ENCODE measurements at regions not wholly inside any gene's neighbourhood (a gene's known extent, or its start where the extent isn't known, plus 50 kb on each side); places are given as distances from the start of the nearest gene placed in this dataset.

- no peak for TF ChIP-seq POLR2AphosphoS5 (IDR thresholded peaks at IDR 0.05; ENCODE audit: low read depth, low read length)
- no peak for TF ChIP-seq REST (IDR thresholded peaks at IDR 0.05; ENCODE audit: insufficient read depth in 1 of 2, low read depth in 2 of 2, low read length in 2 of 2)
- no peak for TF ChIP-seq TAF1 (IDR thresholded peaks at IDR 0.05; ENCODE audit: borderline replicate concordance, insufficient read depth, low read length)
- no peak for TF ChIP-seq FOXP2 (optimal IDR thresholded peaks at IDR 0.05; ENCODE audit: borderline replicate concordance, extremely low read depth, extremely low read length, insufficient read depth)
These were observed 1470.7 kb downstream of the NCAM2 start for GRCh38 chr21:22468893-22469292.

- TF ChIP-seq SIN3A (IDR thresholded peaks at IDR 0.05; ENCODE audit: borderline replicate concordance, insufficient read depth, low read length) (no peak), FOXP2 (optimal IDR thresholded peaks at IDR 0.05; ENCODE audit: borderline replicate concordance, extremely low read depth, extremely low read length, insufficient read depth) (no peak), REST (IDR thresholded peaks at IDR 0.05; ENCODE audit: insufficient read depth in 1 of 2, low read depth in 2 of 2, low read length in 2 of 2) (no peak), TAF1 (IDR thresholded peaks at IDR 0.05; ENCODE audit: borderline replicate concordance, insufficient read depth, low read length) (no peak), POLR2AphosphoS5 (IDR thresholded peaks at IDR 0.05; ENCODE audit: low read depth, low read length) (no peak)
These were observed 1476.2 kb downstream of the NCAM2 start for GRCh38 chr21:22474403-22474802.

GRCh38 chr21:22476214-22476613, 1478.0 kb downstream of the NCAM2 start:
- no peak for TF ChIP-seq POLR2AphosphoS5 (IDR thresholded peaks at IDR 0.05; ENCODE audit: low read depth, low read length)
- no peak for TF ChIP-seq FOXP2 (optimal IDR thresholded peaks at IDR 0.05; ENCODE audit: borderline replicate concordance, extremely low read depth, extremely low read length, insufficient read depth)
- TF ChIP-seq TAF1 (IDR thresholded peaks at IDR 0.05; ENCODE audit: borderline replicate concordance, insufficient read depth, low read length) = no peak
- TF ChIP-seq REST (IDR thresholded peaks at IDR 0.05; ENCODE audit: insufficient read depth in 1 of 2, low read depth in 2 of 2, low read length in 2 of 2) = no peak
- no peak for TF ChIP-seq SIN3A (IDR thresholded peaks at IDR 0.05; ENCODE audit: borderline replicate concordance, insufficient read depth, low read length)

- TF ChIP-seq SIN3A (IDR thresholded peaks at IDR 0.05; ENCODE audit: borderline replicate concordance, insufficient read depth, low read length) (no peak), TAF1 (IDR thresholded peaks at IDR 0.05; ENCODE audit: borderline replicate concordance, insufficient read depth, low read length) (no peak), FOXP2 (optimal IDR thresholded peaks at IDR 0.05; ENCODE audit: borderline replicate concordance, extremely low read depth, extremely low read length, insufficient read depth) (no peak), REST (IDR thresholded peaks at IDR 0.05; ENCODE audit: insufficient read depth in 1 of 2, low read depth in 2 of 2, low read length in 2 of 2) (no peak), POLR2AphosphoS5 (IDR thresholded peaks at IDR 0.05; ENCODE audit: low read depth, low read length) (no peak)
These were observed 1478.8 kb downstream of the NCAM2 start for GRCh38 chr21:22476726-22477646.
